K562 (cell line): ENCODE measurements at regions not wholly inside any gene's neighbourhood (a gene's known extent, or its start where the extent isn't known, plus 50 kb on each side); places are given as distances from the start of the nearest gene placed in this dataset.

Experiments
- ATAC-seq: fragments of 200-7000 bp; cut with Tn5 transposase; 3 replicates; pipeline ENCODE4 v1.9.1; 2020; ENCODE audit warnings: moderate library complexity
- BruUV-seq: library from RNA; stranded (reverse); fragments of 400-500 nt; replicated peaks from 2 replicates; lab custom pipeline; 2021; lab: Mats Ljungman, UMichigan
- CTCF ChIA-PET: fragments of 300-600 bp; formaldehyde crosslinking; extraction: SDS; loops from one replicate; lab custom pipeline; 2021; ENCODE audit warnings: low intra/inter-chr PET ratio; lab: Yijun Ruan, JAX
- POLR2A ChIA-PET: fragments of 300-600, 350-650 bp; sonication (Branson Sonifier 250); formaldehyde crosslinking; extraction: SDS; loops from one replicate; lab custom pipeline; 2021; ENCODE audit warnings: antibody characterized with exemption, inconsistent platforms; lab: Yijun Ruan, JAX
- DNase-seq, 4 experiments: peaks; one replicate each; pipeline versions ENCODE4 v3.0.0 to v3.0.0-alpha.2; 2011 to 2018; ENCODE audit warnings: low spot score in 3 of 4, mixed read lengths in 3 of 4; ENCODE audit errors: extremely low read depth in 1 of 4
- FAIRE-seq: peaks from 2 replicates; lab custom pipeline; 2011; peaks lifted over from hg19 to GRCh38; lab: Jason Lieb, UNC
- H2AFZ ChIP-seq: 2 replicates; pipeline ENCODE4 v1.6.0; 2011; ENCODE audit warnings: low read depth, low read length, control low read depth, inconsistent platforms
- H3K27ac ChIP-seq: fragments of 200-600 bp; 3 replicates; pipeline ENCODE4 v1.8.0; 2011; ENCODE audit warnings: low read depth, mild to moderate bottlenecking, control low read depth, inconsistent platforms, low read length, moderate library complexity, mixed read lengths; ENCODE audit errors: extremely low read depth
- H3K27me3 ChIP-seq, 2 experiments: fragments of 300-600 bp in 1 of 2; 2 replicates in 1 of 2; 3 replicates in 1 of 2; pipeline versions ENCODE4 v1.6.0 to v1.8.0; 2011; ENCODE audit warnings: inconsistent platforms in 2 of 2, low read length in 2 of 2, mild to moderate bottlenecking in 1 of 2, mixed read lengths in 1 of 2, moderate library complexity in 1 of 2; ENCODE audit not compliant: control insufficient read depth in 2 of 2, insufficient read depth in 2 of 2
- H3K36me3 ChIP-seq: fragments of 300-600 bp; 3 replicates; pipeline ENCODE4 v1.8.0; 2011; ENCODE audit warnings: mild to moderate bottlenecking, low read length, inconsistent platforms; ENCODE audit not compliant: control insufficient read depth, insufficient read depth
- H3K4me1 ChIP-seq, 2 experiments: fragments of 200-600 bp in 1 of 2; replicated peaks in 1 of 2; 2 replicates in 1 of 2; 3 replicates in 1 of 2; pipeline versions ENCODE4 v1.5.1 to v1.8.0; 2011; ENCODE audit warnings: inconsistent platforms in 2 of 2, low read length in 2 of 2, mild to moderate bottlenecking in 1 of 2, mixed read lengths in 1 of 2, moderate library complexity in 1 of 2; ENCODE audit not compliant: control insufficient read depth in 2 of 2, insufficient read depth in 2 of 2
- H3K4me2 ChIP-seq: 2 replicates; pipeline ENCODE4 v1.6.1; 2011; ENCODE audit warnings: low read length, control low read depth, inconsistent platforms, mixed read lengths; ENCODE audit not compliant: insufficient read depth
- H3K4me3 ChIP-seq: fragments of 200-600 bp; sonication (generic), shearing (Covaris generic); 2 replicates; pipeline ENCODE4 v1.5.1; 2016; ENCODE audit warnings: control low read depth, inconsistent platforms
- H3K79me2 ChIP-seq: fragments of 200-600 bp; 3 replicates; pipeline ENCODE4 v1.8.0; 2011; ENCODE audit warnings: low read length, inconsistent platforms; ENCODE audit not compliant: control insufficient read depth, insufficient read depth
- H3K9ac ChIP-seq, 2 experiments: 2 replicates each; pipeline versions ENCODE4 v1.6.0 to v1.6.1; 2011; ENCODE audit warnings: low read depth in 2 of 2, low read length in 2 of 2, control low read depth in 1 of 2, inconsistent platforms in 1 of 2, mild to moderate bottlenecking in 1 of 2, mixed read lengths in 1 of 2; ENCODE audit not compliant: insufficient read depth in 1 of 2
- H3K9me1 ChIP-seq: one replicate; pipeline ENCODE4 v1.6.0; 2011; ENCODE audit warnings: inconsistent platforms, mild to moderate bottlenecking, low read length, moderate library complexity; ENCODE audit not compliant: control insufficient read depth, insufficient read depth
- H3K9me3 ChIP-seq: replicated peaks from 2 replicates; pipeline ENCODE4 v1.5.1; 2011; ENCODE audit warnings: low read depth, low read length, inconsistent platforms; ENCODE audit not compliant: control insufficient read depth, insufficient read depth
- H4K20me1 ChIP-seq: replicated peaks from 2 replicates; pipeline ENCODE4 v1.6.1; 2011; ENCODE audit warnings: low read length, inconsistent platforms, mixed read lengths; ENCODE audit not compliant: control insufficient read depth, insufficient read depth
- HDAC8 ChIP-seq: fragments of 450-650 bp; IDR thresholded peaks from 2 replicates; pipeline ENCODE4 v1.6.1; 2016; ENCODE audit warnings: mild to moderate bottlenecking, missing genetic modification characterization, moderate library complexity, missing compliant biosample characterization
- HOXB6 ChIP-seq: fragments of 250-450 bp; sonication (Bioruptor Pico); IDR thresholded peaks from 2 replicates; pipeline ENCODE4 v1.5.1; 2022; ENCODE audit warnings: mild to moderate bottlenecking, borderline replicate concordance
- KDM4B ChIP-seq, 2 experiments: fragments of 450-650 bp in 1 of 2; sonication (generic) in 1 of 2; IDR thresholded peaks; 2 replicates each; pipeline ENCODE4 v1.6.1; 2016 to 2017; ENCODE audit warnings: borderline replicate concordance in 2 of 2, antibody characterized with exemption in 1 of 2, low read depth in 1 of 2, mild to moderate bottlenecking in 1 of 2
- MTF1 ChIP-seq: fragments of 250-450 bp; sonication (Bioruptor Pico); IDR thresholded peaks from 2 replicates; pipeline ENCODE4 v1.9.0; 2021; ENCODE audit warnings: moderate library complexity, mild to moderate bottlenecking, inconsistent platforms, borderline replicate concordance
- PHF20 ChIP-seq: fragments of 450-650 bp; IDR thresholded peaks from 2 replicates; pipeline ENCODE4 v1.6.1; 2018; ENCODE audit not compliant: partially characterized antibody
- RCOR1 ChIP-seq, 2 experiments: IDR thresholded peaks; 2 replicates each; pipeline ENCODE4 v1.6.1; 2012; ENCODE audit warnings: low read depth in 2 of 2, low read length in 2 of 2, borderline replicate concordance in 1 of 2, improper control_type of control experiment in 1 of 2
- SMARCE1 ChIP-seq: fragments of 450-650 bp; IDR thresholded peaks from 2 replicates; pipeline ENCODE4 v1.7.1; 2016; ENCODE audit warnings: mild to moderate bottlenecking
- SRSF1 ChIP-seq: fragments of 200-400 bp; formaldehyde crosslinking; IDR thresholded peaks from 2 replicates; pipeline ENCODE4 v1.6.1; 2017; ENCODE audit warnings: mild to moderate bottlenecking, low read depth, low read length, moderate library complexity
- ZBTB7A ChIP-seq: IDR thresholded peaks from 2 replicates; pipeline ENCODE4 v1.6.1; 2011; ENCODE audit warnings: low read depth, mild to moderate bottlenecking, low read length, moderate library complexity, borderline replicate concordance; ENCODE audit not compliant: control insufficient read depth
- ZNF586 ChIP-seq: fragments of 450-650 bp; formaldehyde crosslinking; conservative IDR thresholded peaks from 2 replicates; pipeline ENCODE4 v1.4.0; 2020; ENCODE audit warnings: mild to moderate bottlenecking, moderate library complexity
- WGBS: fragments of 100-300 bp; shearing (Covaris generic); methylation state at CpG from one replicate; pipeline ENCODE4 v1.1.6; 2016; ENCODE audit warnings: low coverage, mixed read lengths; ENCODE audit not compliant: insufficient coverage; ENCODE audit errors: missing lambda C conversion rate; 5-methylcytosine and 5-hydroxymethylcytosine counted together
- in situ Hi-C: fragments of 300-500 bp; cut with MboI; formaldehyde crosslinking; loops from 4 replicates; pipeline ENCODE4 v1.15.0; 2018; ENCODE audit warnings: inconsistent platforms, mixed read lengths
- intact Hi-C: fragments of 100-400 bp; cut with micrococcal nuclease; formaldehyde crosslinking; loops from 2 replicates; pipeline ENCODE4 v1.14.2; 2022
- TF ChIP-seq, protein P1 (sequence below): sonication (generic); formaldehyde crosslinking; IDR thresholded peaks from 2 replicates; pipeline ENCODE4 v1.8.1; 2023; ENCODE audit warnings: mild to moderate bottlenecking, missing genetic modification reagents, moderate library complexity
- TF ChIP-seq, protein P2 (sequence below): fragments of 250-450 bp; sonication (Bioruptor Pico); IDR thresholded peaks from 2 replicates; pipeline ENCODE4 v1.8.0; 2021; ENCODE audit warnings: mild to moderate bottlenecking, moderate library complexity

DNA sequence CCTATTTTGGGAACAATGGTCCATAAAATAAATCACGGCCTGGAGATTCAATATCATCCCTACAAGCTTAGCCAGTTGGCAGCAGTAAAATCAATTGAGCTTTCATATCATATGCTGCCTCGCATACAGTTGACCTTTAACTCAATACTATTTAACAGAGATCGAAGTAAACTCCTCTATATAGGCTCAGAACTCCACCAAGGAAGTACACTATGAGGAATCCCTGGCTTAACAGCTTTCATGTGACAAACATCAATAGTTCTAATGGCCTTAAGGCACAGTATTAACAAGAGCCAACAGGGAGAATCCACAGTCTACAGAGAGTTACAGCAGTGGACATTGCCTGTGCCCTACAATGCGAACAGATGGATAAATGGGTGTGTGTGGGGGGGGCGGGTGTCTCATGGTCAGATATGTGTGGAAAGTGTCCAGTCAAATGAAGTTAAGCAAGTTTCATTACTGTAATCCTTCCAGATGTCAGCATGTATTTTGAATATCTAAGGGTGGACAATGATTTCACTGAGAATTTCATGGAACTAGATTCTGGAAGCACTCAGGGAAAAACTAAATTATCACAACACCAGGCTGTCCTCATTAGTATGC, 98.2 kb upstream of the FAM9B start:
- Histone ChIP-seq H3K9ac (no peak overlapping the region), H3K4me1 (no peaks in the 10 kb centered on the region), H3K27ac (no peak overlapping the region), H3K79me2 (no peaks in the 10 kb centered on the region), H3K4me2 (no peak overlapping the region), H2AFZ (no peak overlapping the region), H3K9me3 (no peaks in the 10 kb centered on the region), H3K4me3 (no peak overlapping the region)
- ATAC-seq: no peak
- no peak for FAIRE-seq
- CTCF ChIA-PET: no interaction called here
- DNase-seq: no peak
- intact Hi-C loops: no loop called here
- TF ChIP-seq PHF20: no peak
- no peak for TF ChIP-seq HDAC8 (tag)
- no peak for TF ChIP-seq RCOR1 (IDR thresholded peaks at IDR 0.05; ENCODE audit: borderline replicate concordance in 1 of 2, low read depth in 2 of 2, low read length in 2 of 2)
- no peak for TF ChIP-seq SRSF1
- TF ChIP-seq SMARCE1: no peak
- TF ChIP-seq, all 486 proteins: peak for 0
- Histone ChIP-seq H3K27me3 (peaks cover 0 to 6% of the 10 kb centered on the region in 2 experiments; a peak in 2 of 5 replicates), H3K9me1 (no peaks in the 10 kb centered on the region), H3K36me3 (no peaks in the 10 kb centered on the region), H4K20me1 (no peaks in the 10 kb centered on the region)
- POLR2A ChIA-PET: no interaction called here
- no TSS peak for BruUV-seq
- WGBS: 0% methylated on average over 5 of the region's 5 CpGs
- in situ Hi-C loops: no loop called here

DNA sequence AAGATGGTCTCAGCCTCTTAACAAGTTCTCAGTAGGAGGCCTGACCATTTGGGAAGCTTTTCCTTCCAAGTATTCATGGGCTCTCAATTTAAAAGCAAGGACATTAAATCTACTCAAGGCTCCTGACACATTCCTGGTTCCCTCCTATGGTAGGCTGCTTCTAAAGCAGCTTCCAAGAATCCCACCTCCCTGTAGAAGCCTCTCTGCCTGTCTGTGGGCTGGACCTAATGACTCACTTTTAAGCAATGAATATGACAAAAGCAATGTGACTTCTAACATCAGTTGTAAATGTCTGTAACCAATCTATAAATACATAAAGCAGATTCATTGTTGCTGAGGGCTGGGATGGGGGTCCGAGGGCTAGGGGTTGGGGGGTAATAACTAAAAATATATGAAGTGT, 99.5 kb upstream of the FAM9B start:
- H3K27me3 ChIP-seq: peaks cover 0 to 7% of the 10 kb centered on the region in 2 experiments; a peak in 2 of 5 replicates
- H3K4me3 ChIP-seq: no peak overlapping the region
- no peak overlapping the region for H2AFZ ChIP-seq
- no peak for DNase-seq
- no peaks in the 10 kb centered on the region for H3K9me3 ChIP-seq
- CTCF ChIA-PET: no interaction called here
- no peaks in the 10 kb centered on the region for H3K4me1 ChIP-seq
- H3K9me1 ChIP-seq: no peaks in the 10 kb centered on the region
- intact Hi-C loops (no loop called here), in situ Hi-C loops (no loop called here)
- 0% methylated on average over 1 of the region's 1 CpG for WGBS
- no peak overlapping the region for H3K4me2 ChIP-seq
- H3K27ac ChIP-seq: no peak overlapping the region
- H3K9ac ChIP-seq: no peak overlapping the region
- no peaks in the 10 kb centered on the region for H3K79me2 ChIP-seq
- no peak for ATAC-seq
- no peaks in the 10 kb centered on the region for H4K20me1 ChIP-seq
- no peak for FAIRE-seq
- POLR2A ChIA-PET: interaction anchor here (1.1 kb wide), 1 partner anchor 10 kb away, joined by 3 read pairs; no protein-coding TSS in a partner anchor
- H3K36me3 ChIP-seq: no peaks in the 10 kb centered on the region
- BruUV-seq: no TSS peak
- TF ChIP-seq MTF1 (CRISPR knock-in tag) (no peak), ZNF586 (CRISPR knock-in tag) (no peak), KDM4B (IDR thresholded peaks at IDR 0.05; ENCODE audit: borderline replicate concordance in 2 of 2, low read depth in 1 of 2) (no peak), ZBTB7A (no peak), HOXB6 (CRISPR knock-in tag) (no peak)
- TF ChIP-seq, protein P1, sequence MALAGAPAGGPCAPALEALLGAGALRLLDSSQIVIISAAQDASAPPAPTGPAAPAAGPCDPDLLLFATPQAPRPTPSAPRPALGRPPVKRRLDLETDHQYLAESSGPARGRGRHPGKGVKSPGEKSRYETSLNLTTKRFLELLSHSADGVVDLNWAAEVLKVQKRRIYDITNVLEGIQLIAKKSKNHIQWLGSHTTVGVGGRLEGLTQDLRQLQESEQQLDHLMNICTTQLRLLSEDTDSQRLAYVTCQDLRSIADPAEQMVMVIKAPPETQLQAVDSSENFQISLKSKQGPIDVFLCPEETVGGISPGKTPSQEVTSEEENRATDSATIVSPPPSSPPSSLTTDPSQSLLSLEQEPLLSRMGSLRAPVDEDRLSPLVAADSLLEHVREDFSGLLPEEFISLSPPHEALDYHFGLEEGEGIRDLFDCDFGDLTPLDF (CRISPR knock-in tag): no peak
- TF ChIP-seq, protein P2, sequence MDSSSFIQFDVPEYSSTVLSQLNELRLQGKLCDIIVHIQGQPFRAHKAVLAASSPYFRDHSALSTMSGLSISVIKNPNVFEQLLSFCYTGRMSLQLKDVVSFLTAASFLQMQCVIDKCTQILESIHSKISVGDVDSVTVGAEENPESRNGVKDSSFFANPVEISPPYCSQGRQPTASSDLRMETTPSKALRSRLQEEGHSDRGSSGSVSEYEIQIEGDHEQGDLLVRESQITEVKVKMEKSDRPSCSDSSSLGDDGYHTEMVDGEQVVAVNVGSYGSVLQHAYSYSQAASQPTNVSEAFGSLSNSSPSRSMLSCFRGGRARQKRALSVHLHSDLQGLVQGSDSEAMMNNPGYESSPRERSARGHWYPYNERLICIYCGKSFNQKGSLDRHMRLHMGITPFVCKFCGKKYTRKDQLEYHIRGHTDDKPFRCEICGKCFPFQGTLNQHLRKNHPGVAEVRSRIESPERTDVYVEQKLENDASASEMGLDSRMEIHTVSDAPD (CRISPR knock-in tag): no peak
